Osteoblast (primary cell): ENCODE measurements at regions not wholly inside any gene's neighbourhood (a gene's known extent, or its start where the extent isn't known, plus 50 kb on each side); places are given as distances from the start of the nearest gene placed in this dataset.

Experiments used
- DNase-seq: peaks from one replicate; pipeline ENCODE4 v3.0.0; 2011; ENCODE audit warnings: low spot score, mixed read lengths; ENCODE audit not compliant: insufficient read length; ENCODE audit errors: missing footprints
- H2AFZ ChIP-seq: 2 replicates; pipeline ENCODE4 v1.6.0; 2011; ENCODE audit warnings: mild to moderate bottlenecking, low read length
- H3K27ac ChIP-seq: 2 replicates; pipeline ENCODE4 v1.5.1; 2011; ENCODE audit warnings: mild to moderate bottlenecking, low read depth, low read length, moderate library complexity
- H3K27me3 ChIP-seq: 2 replicates; pipeline ENCODE4 v1.6.0; 2012; ENCODE audit warnings: mild to moderate bottlenecking, control low read depth, inconsistent platforms, low read length, moderate library complexity; ENCODE audit not compliant: insufficient read depth
- H3K36me3 ChIP-seq: 2 replicates; pipeline ENCODE4 v1.5.1; 2011; ENCODE audit warnings: mild to moderate bottlenecking, low read length, control low read depth, moderate library complexity; ENCODE audit not compliant: insufficient read depth
- H3K4me1 ChIP-seq: 2 replicates; pipeline ENCODE4 v1.5.1; 2011; ENCODE audit warnings: mild to moderate bottlenecking, low read length, control low read depth, moderate library complexity; ENCODE audit not compliant: insufficient read depth
- H3K4me2 ChIP-seq: 2 replicates; pipeline ENCODE4 v1.6.0; 2011; ENCODE audit warnings: mild to moderate bottlenecking, low read length; ENCODE audit not compliant: insufficient read depth
- H3K4me3 ChIP-seq: fragments of 200-600 bp; sonication (generic); 3 replicates; pipeline ENCODE4 v1.5.1; 2012; ENCODE audit warnings: mild to moderate bottlenecking, low read length, inconsistent platforms; ENCODE audit not compliant: insufficient read depth
- H3K79me2 ChIP-seq: 2 replicates; pipeline ENCODE4 v1.6.0; 2012; ENCODE audit warnings: mild to moderate bottlenecking, low read length, control low read depth, inconsistent platforms; ENCODE audit not compliant: insufficient read depth
- H3K9me3 ChIP-seq: 2 replicates; pipeline ENCODE4 v1.5.1; 2011; ENCODE audit warnings: low read depth, low read length, control low read depth
- H4K20me1 ChIP-seq: 2 replicates; pipeline ENCODE4 v1.6.0; 2012; ENCODE audit warnings: mild to moderate bottlenecking, low read length, control low read depth; ENCODE audit not compliant: insufficient read depth
- TF ChIP-seq, protein P1 (sequence below): IDR thresholded peaks from 2 replicates; pipeline ENCODE4 v1.5.1; 2011; ENCODE audit warnings: mild to moderate bottlenecking, low read depth, low read length, moderate library complexity; ENCODE audit errors: extremely low read depth

DNA sequence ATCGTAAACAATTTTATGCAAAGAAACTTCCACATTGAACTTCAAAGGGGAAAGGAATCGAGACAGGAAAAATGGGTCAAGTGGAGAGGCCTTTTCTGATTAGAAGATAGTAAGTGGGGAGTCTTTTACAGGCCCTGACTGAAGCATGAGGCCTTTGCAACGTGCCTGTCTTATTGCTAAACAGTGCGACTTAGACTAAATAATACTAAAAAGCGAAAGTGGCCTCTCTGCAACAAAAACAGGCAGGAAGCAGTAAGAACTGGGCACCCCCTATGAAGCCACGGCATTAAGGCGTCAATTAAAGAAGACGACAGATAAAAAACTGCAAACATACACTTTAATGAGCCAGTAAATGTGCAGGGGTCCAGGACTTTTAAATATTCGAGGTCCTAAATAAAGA lies 283.4 kb upstream of the GRIP1 start:
- TF ChIP-seq, protein P1, sequence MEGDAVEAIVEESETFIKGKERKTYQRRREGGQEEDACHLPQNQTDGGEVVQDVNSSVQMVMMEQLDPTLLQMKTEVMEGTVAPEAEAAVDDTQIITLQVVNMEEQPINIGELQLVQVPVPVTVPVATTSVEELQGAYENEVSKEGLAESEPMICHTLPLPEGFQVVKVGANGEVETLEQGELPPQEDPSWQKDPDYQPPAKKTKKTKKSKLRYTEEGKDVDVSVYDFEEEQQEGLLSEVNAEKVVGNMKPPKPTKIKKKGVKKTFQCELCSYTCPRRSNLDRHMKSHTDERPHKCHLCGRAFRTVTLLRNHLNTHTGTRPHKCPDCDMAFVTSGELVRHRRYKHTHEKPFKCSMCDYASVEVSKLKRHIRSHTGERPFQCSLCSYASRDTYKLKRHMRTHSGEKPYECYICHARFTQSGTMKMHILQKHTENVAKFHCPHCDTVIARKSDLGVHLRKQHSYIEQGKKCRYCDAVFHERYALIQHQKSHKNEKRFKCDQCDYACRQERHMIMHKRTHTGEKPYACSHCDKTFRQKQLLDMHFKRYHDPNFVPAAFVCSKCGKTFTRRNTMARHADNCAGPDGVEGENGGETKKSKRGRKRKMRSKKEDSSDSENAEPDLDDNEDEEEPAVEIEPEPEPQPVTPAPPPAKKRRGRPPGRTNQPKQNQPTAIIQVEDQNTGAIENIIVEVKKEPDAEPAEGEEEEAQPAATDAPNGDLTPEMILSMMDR: no peak
- Histone ChIP-seq H4K20me1 (no peaks in the 10 kb centered on the region), H3K4me1 (no peaks in the 10 kb centered on the region), H3K4me3 (no peak overlapping the region), H2AFZ (no peak overlapping the region), H3K4me2 (no peak overlapping the region), H3K27ac (no peak overlapping the region), H3K9me3 (no peaks in the 10 kb centered on the region), H3K36me3 (no peaks in the 10 kb centered on the region), H3K79me2 (no peaks in the 10 kb centered on the region), H3K27me3 (no peaks in the 10 kb centered on the region)
- no peak for DNase-seq

DNA sequence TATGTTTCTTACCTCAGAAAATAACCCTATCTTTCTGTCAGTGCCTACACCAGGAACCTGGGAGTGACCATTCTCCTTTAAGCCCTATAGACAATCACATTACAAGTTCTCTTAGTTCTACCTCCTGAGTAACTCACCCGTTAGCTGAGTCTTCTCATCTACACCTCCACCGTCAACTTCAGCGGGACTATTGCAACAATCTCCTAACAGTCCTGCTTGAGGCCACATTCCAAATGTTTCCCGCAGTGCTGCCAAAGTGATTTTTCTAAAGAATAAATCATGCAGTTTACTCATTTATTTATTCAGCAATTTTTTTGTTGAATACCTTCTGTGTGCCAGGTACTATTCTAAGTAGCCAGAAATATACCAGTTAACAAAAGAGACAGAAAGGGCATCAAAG lies 285.0 kb upstream of the GRIP1 start:
- Histone ChIP-seq H3K4me1 (no peaks in the 10 kb centered on the region), H3K9me3 (no peaks in the 10 kb centered on the region), H2AFZ (no peak overlapping the region), H3K4me2 (no peak overlapping the region), H4K20me1 (no peaks in the 10 kb centered on the region), H3K4me3 (no peak overlapping the region), H3K27ac (no peak overlapping the region), H3K36me3 (no peaks in the 10 kb centered on the region), H3K79me2 (no peaks in the 10 kb centered on the region), H3K27me3 (no peaks in the 10 kb centered on the region)
- no peak for DNase-seq
- TF ChIP-seq, protein P1: no peak

DNA sequence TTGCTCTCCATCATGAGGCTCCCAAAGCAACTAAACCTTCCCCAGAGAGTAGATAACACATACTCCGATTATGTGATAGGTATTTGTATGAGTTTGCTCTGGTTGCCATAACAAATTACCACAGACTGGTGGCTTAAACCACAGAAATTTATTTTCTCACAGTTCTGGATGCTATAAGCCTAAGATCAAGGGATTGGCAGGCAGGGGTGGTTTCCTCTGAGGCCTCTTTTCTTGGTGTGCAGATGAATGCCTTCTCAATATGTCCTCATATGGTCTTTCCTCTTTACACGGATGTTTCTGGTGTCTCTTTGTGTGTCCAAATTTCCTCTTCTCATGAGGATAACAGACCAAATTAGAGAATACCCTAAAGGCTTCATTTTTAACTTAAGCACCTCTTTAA lies 285.8 kb upstream of the GRIP1 start:
- Histone ChIP-seq H4K20me1 (no peaks in the 10 kb centered on the region), H3K27ac (no peak overlapping the region), H3K4me1 (no peaks in the 10 kb centered on the region), H3K36me3 (no peaks in the 10 kb centered on the region), H3K79me2 (no peaks in the 10 kb centered on the region), H3K27me3 (no peaks in the 10 kb centered on the region), H3K4me2 (no peak overlapping the region), H2AFZ (no peak overlapping the region), H3K9me3 (no peaks in the 10 kb centered on the region), H3K4me3 (no peak overlapping the region)
- TF ChIP-seq, protein P1: no peak
- no peak for DNase-seq

DNA sequence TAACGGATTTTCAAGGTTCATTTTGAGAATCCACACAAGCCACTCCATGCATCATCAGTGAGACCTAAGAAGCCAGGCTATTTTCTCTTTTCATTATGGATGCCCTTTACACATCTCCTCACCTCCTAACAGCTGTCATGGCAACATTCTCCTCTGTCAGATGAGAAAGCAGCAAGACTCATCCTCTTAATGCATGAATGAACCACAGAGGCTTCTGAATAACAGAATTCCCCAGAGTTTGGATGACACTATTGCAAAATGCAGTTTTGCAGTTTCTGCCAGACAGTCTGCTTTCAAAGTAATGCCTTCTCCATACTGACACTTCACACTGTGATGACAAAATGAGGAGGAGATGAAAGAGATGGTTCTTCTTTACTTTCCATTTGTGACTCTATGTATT lies 286.7 kb upstream of the GRIP1 start:
- H3K4me1 ChIP-seq: no peaks in the 10 kb centered on the region
- no peak for DNase-seq
- no peaks in the 10 kb centered on the region for H3K27me3 ChIP-seq
- H3K4me2 ChIP-seq: no peak overlapping the region
- H4K20me1 ChIP-seq: no peaks in the 10 kb centered on the region
- no peaks in the 10 kb centered on the region for H3K9me3 ChIP-seq
- H3K79me2 ChIP-seq: no peaks in the 10 kb centered on the region
- H3K36me3 ChIP-seq: no peaks in the 10 kb centered on the region
- H3K4me3 ChIP-seq: no peak overlapping the region
- TF ChIP-seq, protein P1: no peak
- H3K27ac ChIP-seq: no peak overlapping the region
- no peak overlapping the region for H2AFZ ChIP-seq
